Liver (tissue), 8 donors: ENCODE measurements at regions not wholly inside any gene's neighbourhood (a gene's known extent, or its start where the extent isn't known, plus 50 kb on each side); places are given as distances from the start of the nearest gene placed in this dataset.

Source experiments
- DNase-seq: peaks from one replicate; pipeline ENCODE4 v3.0.0-alpha.2; 2017; ENCODE audit warnings: low spot score
- H3K27ac ChIP-seq, 2 donors: one replicate each; pipeline ENCODE4 v1.7.0; 2013; ENCODE audit warnings: inconsistent platforms in 2 of 2, low read length in 2 of 2, control low read depth in 1 of 2, low read depth in 1 of 2, mild to moderate bottlenecking in 1 of 2
- H3K27me3 ChIP-seq, 4 donors: one replicate each; pipeline versions ENCODE4 v1.6.1 to v1.7.0; 2013; ENCODE audit warnings: low read length in 3 of 4, inconsistent platforms in 1 of 4, mild to moderate bottlenecking in 1 of 4, moderate library complexity in 1 of 4; ENCODE audit not compliant: control insufficient read depth in 4 of 4, insufficient read depth in 4 of 4
- H3K36me3 ChIP-seq, 4 donors: one replicate each; pipeline versions ENCODE4 v1.6.1 to v1.7.0; 2013; ENCODE audit warnings: low read length in 3 of 4, mild to moderate bottlenecking in 3 of 4, low read depth in 1 of 4, moderate library complexity in 1 of 4; ENCODE audit not compliant: control insufficient read depth in 4 of 4, insufficient read depth in 3 of 4
- H3K4me1 ChIP-seq, 4 donors: one replicate each; pipeline versions ENCODE4 v1.6.1 to v1.7.0; 2013; ENCODE audit warnings: low read length in 3 of 4, mild to moderate bottlenecking in 3 of 4, moderate library complexity in 1 of 4; ENCODE audit not compliant: control insufficient read depth in 4 of 4, insufficient read depth in 4 of 4
- H3K4me3 ChIP-seq, 3 donors: one replicate each; pipeline versions ENCODE4 v1.6.1 to v1.7.0; 2013; ENCODE audit warnings: low read length in 3 of 3, control low read depth in 1 of 3, low read depth in 1 of 3, mild to moderate bottlenecking in 1 of 3
- H3K9ac ChIP-seq, 2 donors: one replicate each; pipeline ENCODE4 v1.7.0; 2013; ENCODE audit warnings: low read length in 2 of 2, mild to moderate bottlenecking in 2 of 2, moderate library complexity in 2 of 2, control low read depth in 1 of 2, low read depth in 1 of 2
- H3K9me3 ChIP-seq, 4 donors: one replicate each; pipeline versions ENCODE4 v1.6.1 to v1.7.0; 2013; ENCODE audit warnings: low read length in 3 of 4; ENCODE audit not compliant: control insufficient read depth in 4 of 4
- EGR1 ChIP-seq, 2 donors: IDR thresholded peaks; 2 replicates each; pipeline ENCODE4 v1.6.1; 2016 to 2018; ENCODE audit warnings: antibody characterized with exemption in 2 of 2, low read depth in 2 of 2
- FOXA1 ChIP-seq: IDR thresholded peaks from 2 replicates; pipeline ENCODE4 v1.6.1; 2016; ENCODE audit warnings: antibody characterized with exemption
- FOXA2 ChIP-seq: IDR thresholded peaks from 2 replicates; pipeline ENCODE4 v1.6.1; 2016; ENCODE audit warnings: antibody characterized with exemption
- GABPA ChIP-seq, 2 donors: IDR thresholded peaks in 1 of 2; conservative IDR thresholded peaks in 1 of 2; 2 replicates each; pipeline ENCODE4 v1.6.1; 2016; ENCODE audit warnings: antibody characterized with exemption in 2 of 2, mild to moderate bottlenecking in 1 of 2, moderate library complexity in 1 of 2
- HNF4A ChIP-seq, 2 donors: conservative IDR thresholded peaks; 2 replicates each; pipeline ENCODE4 v1.6.1; 2016; ENCODE audit warnings: antibody characterized with exemption in 2 of 2, mild to moderate bottlenecking in 2 of 2
- JUND ChIP-seq, 2 donors: IDR thresholded peaks; 2 replicates each; pipeline ENCODE4 v1.6.1; 2016; ENCODE audit warnings: antibody characterized with exemption in 2 of 2
- NR2F2 ChIP-seq: IDR thresholded peaks from 2 replicates; pipeline ENCODE4 v1.6.1; 2016; ENCODE audit warnings: antibody characterized with exemption
- RAD21 ChIP-seq, 2 donors: IDR thresholded peaks; 2 replicates each; pipeline ENCODE4 v1.6.1; 2016; ENCODE audit warnings: antibody characterized with exemption in 2 of 2, mild to moderate bottlenecking in 2 of 2
- RXRA ChIP-seq, 2 donors: IDR thresholded peaks; 2 replicates each; pipeline ENCODE4 v1.6.1; 2017 to 2018; ENCODE audit warnings: antibody characterized with exemption in 2 of 2, mild to moderate bottlenecking in 1 of 2
- TAF1 ChIP-seq: conservative IDR thresholded peaks from 2 replicates; pipeline ENCODE4 v1.6.1; 2016; ENCODE audit warnings: antibody characterized with exemption, mild to moderate bottlenecking
- YY1 ChIP-seq: IDR thresholded peaks from 2 replicates; pipeline ENCODE4 v1.6.1; 2016; ENCODE audit warnings: antibody characterized with exemption, mild to moderate bottlenecking
- WGBS: extraction: QIAGEN DNeasy Blood & Tissue Kit; methylation state at CpG from one replicate; pipeline ENCODE4 v1.1.7; 2013; 5-methylcytosine and 5-hydroxymethylcytosine counted together
- TF ChIP-seq, protein P1 (sequence below): fragments of 150-350 bp; IDR thresholded peaks from 2 replicates; pipeline ENCODE4 v1.5.1; 2017; ENCODE audit warnings: improper control_type of control experiment, low read depth, low read length; ENCODE audit not compliant: missing input control
- TF ChIP-seq, protein P2 (sequence below): IDR thresholded peaks from 2 replicates; pipeline ENCODE4 v1.6.1; 2016; ENCODE audit warnings: antibody characterized with exemption
- TF ChIP-seq, protein P3 (sequence below): IDR thresholded peaks from 2 replicates; pipeline ENCODE4 v1.6.1; 2016; ENCODE audit warnings: antibody characterized with exemption, mild to moderate bottlenecking
- donor health status: healthy.
- donor health status: healthy.
- donor health status: healthy.
- donor health status: healthy.
- donor health status: healthy.

- no peak for DNase-seq
- peaks cover 0 to 14% (median 5%) of the 10 kb centered on the region in 4 donors for H3K27me3 ChIP-seq
- no peak overlapping the region for H3K9ac ChIP-seq
- H3K36me3 ChIP-seq: no peaks in the 10 kb centered on the region
- no peak overlapping the region for H3K4me3 ChIP-seq
- no peaks in the 10 kb centered on the region for H3K9me3 ChIP-seq
- H3K27ac ChIP-seq: no peak overlapping the region
- H3K4me1 ChIP-seq: no peaks in the 10 kb centered on the region
- no peak for TF ChIP-seq FOXA2
- no peak for TF ChIP-seq NR2F2
- TF ChIP-seq, protein P1, sequence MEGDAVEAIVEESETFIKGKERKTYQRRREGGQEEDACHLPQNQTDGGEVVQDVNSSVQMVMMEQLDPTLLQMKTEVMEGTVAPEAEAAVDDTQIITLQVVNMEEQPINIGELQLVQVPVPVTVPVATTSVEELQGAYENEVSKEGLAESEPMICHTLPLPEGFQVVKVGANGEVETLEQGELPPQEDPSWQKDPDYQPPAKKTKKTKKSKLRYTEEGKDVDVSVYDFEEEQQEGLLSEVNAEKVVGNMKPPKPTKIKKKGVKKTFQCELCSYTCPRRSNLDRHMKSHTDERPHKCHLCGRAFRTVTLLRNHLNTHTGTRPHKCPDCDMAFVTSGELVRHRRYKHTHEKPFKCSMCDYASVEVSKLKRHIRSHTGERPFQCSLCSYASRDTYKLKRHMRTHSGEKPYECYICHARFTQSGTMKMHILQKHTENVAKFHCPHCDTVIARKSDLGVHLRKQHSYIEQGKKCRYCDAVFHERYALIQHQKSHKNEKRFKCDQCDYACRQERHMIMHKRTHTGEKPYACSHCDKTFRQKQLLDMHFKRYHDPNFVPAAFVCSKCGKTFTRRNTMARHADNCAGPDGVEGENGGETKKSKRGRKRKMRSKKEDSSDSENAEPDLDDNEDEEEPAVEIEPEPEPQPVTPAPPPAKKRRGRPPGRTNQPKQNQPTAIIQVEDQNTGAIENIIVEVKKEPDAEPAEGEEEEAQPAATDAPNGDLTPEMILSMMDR: no peak
- TF ChIP-seq JUND (IDR thresholded peaks at IDR 0.05): no peak
These were observed 153.9 kb upstream of the CAMK1G start for GRCh38 chr1:209429611-209430010.

DNA sequence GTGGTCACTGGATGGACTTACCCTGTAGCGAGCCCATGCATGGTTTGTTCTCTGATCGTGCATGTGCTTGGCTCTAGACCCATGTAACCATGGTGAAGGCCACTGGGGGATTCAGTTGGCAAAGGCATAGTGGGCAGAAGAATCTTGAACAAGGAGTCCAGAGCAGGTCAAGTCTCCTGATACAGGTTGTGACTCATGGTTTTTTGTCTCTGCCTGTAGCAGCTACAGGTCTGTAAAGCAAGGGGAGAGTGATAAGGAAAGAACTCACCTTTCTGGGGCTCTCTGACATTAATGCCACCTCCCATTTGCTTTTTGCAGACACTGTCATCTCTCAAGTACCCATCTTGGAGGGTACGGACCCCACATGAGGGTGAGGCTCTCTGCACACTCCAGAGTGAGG lies 153.4 kb upstream of the CAMK1G start:
- no peaks in the 10 kb centered on the region for H3K4me1 ChIP-seq
- DNase-seq: no peak
- WGBS: 85% methylated on average over 3 of the region's 3 CpGs
- H3K27me3 ChIP-seq: peaks cover 0 to 14% (median 5%) of the 10 kb centered on the region in 4 donors
- no peak overlapping the region for H3K9ac ChIP-seq
- TF ChIP-seq, protein P2, sequence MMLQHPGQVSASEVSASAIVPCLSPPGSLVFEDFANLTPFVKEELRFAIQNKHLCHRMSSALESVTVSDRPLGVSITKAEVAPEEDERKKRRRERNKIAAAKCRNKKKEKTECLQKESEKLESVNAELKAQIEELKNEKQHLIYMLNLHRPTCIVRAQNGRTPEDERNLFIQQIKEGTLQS: no peak
- TF ChIP-seq HNF4A (conservative IDR thresholded peaks at IDR 0.05): no peak
- H3K27ac ChIP-seq: no peak overlapping the region
- no peaks in the 10 kb centered on the region for H3K9me3 ChIP-seq
- H3K36me3 ChIP-seq: no peaks in the 10 kb centered on the region
- H3K4me3 ChIP-seq: no peak overlapping the region

- H3K9ac ChIP-seq: no peak overlapping the region
- H3K27me3 ChIP-seq: peaks cover 0 to 11% (median 5%) of the 10 kb centered on the region in 4 donors
- no peak for DNase-seq
- H3K4me3 ChIP-seq: no peak overlapping the region
- H3K27ac ChIP-seq: no peak overlapping the region
- H3K4me1 ChIP-seq: no peaks in the 10 kb centered on the region
- TF ChIP-seq FOXA1 (no peak), JUND (IDR thresholded peaks at IDR 0.05) (no peak), GABPA (IDR thresholded peaks at IDR 0.05 in 1 of 2, conservative IDR thresholded peaks at IDR 0.05 in 1 of 2) (no peak), FOXA2 (no peak), RXRA (IDR thresholded peaks at IDR 0.05) (no peak), EGR1 (IDR thresholded peaks at IDR 0.05; ENCODE audit: low read depth in 2 of 2) (no peak), TAF1 (no peak), RAD21 (IDR thresholded peaks at IDR 0.05) (no peak), NR2F2 (no peak), YY1 (no peak)
- TF ChIP-seq, protein P1: no peak
- TF ChIP-seq, protein P3, sequence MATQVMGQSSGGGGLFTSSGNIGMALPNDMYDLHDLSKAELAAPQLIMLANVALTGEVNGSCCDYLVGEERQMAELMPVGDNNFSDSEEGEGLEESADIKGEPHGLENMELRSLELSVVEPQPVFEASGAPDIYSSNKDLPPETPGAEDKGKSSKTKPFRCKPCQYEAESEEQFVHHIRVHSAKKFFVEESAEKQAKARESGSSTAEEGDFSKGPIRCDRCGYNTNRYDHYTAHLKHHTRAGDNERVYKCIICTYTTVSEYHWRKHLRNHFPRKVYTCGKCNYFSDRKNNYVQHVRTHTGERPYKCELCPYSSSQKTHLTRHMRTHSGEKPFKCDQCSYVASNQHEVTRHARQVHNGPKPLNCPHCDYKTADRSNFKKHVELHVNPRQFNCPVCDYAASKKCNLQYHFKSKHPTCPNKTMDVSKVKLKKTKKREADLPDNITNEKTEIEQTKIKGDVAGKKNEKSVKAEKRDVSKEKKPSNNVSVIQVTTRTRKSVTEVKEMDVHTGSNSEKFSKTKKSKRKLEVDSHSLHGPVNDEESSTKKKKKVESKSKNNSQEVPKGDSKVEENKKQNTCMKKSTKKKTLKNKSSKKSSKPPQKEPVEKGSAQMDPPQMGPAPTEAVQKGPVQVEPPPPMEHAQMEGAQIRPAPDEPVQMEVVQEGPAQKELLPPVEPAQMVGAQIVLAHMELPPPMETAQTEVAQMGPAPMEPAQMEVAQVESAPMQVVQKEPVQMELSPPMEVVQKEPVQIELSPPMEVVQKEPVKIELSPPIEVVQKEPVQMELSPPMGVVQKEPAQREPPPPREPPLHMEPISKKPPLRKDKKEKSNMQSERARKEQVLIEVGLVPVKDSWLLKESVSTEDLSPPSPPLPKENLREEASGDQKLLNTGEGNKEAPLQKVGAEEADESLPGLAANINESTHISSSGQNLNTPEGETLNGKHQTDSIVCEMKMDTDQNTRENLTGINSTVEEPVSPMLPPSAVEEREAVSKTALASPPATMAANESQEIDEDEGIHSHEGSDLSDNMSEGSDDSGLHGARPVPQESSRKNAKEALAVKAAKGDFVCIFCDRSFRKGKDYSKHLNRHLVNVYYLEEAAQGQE: no peak
- WGBS: 86% methylated on average over 5 of the region's 5 CpGs
- H3K9me3 ChIP-seq: no peaks in the 10 kb centered on the region
- H3K36me3 ChIP-seq: no peaks in the 10 kb centered on the region
These were observed 152.7 kb upstream of the CAMK1G start for GRCh38 chr1:209430821-209431259.
